MM.1S (cell line): ENCODE measurements at regions not wholly inside any gene's neighbourhood (a gene's known extent, or its start where the extent isn't known, plus 50 kb on each side); places are given as distances from the start of the nearest gene placed in this dataset.

Experiments used
- EZH2 ChIP-seq: fragments of 300-600 bp; sonication (generic); optimal IDR thresholded peaks from 2 replicates; pipeline ENCODE3; 2017; ENCODE audit warnings: low read depth, mild to moderate bottlenecking, antibody characterized with exemption, low read length, mixed read lengths
- TF ChIP-seq, protein P1 (sequence below): fragments of 300-600 bp; sonication (generic); IDR thresholded peaks from 2 replicates; pipeline ENCODE4 v1.5.1; 2016; ENCODE audit warnings: antibody characterized with exemption, low read length, mixed read lengths

DNA sequence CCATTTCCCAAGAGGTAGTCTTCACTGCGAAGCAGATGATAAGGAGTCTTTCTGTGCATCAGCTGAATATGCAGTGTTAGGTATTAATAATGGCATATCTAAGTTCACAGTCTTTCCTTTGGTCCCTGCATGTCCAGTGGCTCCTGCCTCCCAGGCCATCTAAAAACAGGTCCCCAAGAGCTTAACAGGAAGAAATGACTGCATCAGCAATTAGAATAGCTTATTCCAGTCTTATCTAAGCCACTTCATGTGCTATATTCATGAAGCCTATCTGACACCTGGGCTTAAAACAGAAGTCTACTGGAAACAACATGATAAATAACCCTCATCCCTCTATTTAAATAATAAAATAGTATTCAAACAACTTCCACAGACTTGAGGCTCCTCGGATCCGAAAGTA is 346.1 kb upstream of the ERCC4 start:
- TF ChIP-seq, protein P1, sequence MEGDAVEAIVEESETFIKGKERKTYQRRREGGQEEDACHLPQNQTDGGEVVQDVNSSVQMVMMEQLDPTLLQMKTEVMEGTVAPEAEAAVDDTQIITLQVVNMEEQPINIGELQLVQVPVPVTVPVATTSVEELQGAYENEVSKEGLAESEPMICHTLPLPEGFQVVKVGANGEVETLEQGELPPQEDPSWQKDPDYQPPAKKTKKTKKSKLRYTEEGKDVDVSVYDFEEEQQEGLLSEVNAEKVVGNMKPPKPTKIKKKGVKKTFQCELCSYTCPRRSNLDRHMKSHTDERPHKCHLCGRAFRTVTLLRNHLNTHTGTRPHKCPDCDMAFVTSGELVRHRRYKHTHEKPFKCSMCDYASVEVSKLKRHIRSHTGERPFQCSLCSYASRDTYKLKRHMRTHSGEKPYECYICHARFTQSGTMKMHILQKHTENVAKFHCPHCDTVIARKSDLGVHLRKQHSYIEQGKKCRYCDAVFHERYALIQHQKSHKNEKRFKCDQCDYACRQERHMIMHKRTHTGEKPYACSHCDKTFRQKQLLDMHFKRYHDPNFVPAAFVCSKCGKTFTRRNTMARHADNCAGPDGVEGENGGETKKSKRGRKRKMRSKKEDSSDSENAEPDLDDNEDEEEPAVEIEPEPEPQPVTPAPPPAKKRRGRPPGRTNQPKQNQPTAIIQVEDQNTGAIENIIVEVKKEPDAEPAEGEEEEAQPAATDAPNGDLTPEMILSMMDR: no peak
- no peak for TF ChIP-seq EZH2
